ENCODE measurements at regions not wholly inside any gene's neighbourhood (a gene's known extent, or its start where the extent isn't known, plus 50 kb on each side); places are given as distances from the start of the nearest gene placed in this dataset.
A peak's percentile ranks its signal among the peaks of the same experiment; 100 is the strongest.

DNA sequence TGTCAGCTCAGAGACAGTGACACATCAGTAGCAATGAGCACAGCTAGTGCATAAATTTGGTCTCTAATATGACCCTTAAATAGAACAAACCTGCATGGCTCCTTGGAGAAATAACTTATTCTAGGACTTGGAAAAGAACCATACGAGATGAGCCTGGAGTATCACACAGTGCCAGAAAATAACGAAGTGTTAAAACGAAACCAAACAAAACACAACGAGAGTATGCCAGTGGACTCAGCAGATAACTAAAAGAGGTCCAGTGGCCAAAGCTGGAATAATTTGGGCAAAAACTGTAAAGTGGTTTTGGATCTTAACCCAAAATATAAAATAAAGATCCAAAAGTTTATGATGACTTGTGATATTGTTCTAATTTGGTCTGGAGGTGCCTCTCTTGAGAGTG is 1599.0 kb upstream of the LRRTM1 start:
- no CpG with 5 or more reads among the region's 4 CpGs for WGBS (ENCODE audit: insufficient coverage)

DNA sequence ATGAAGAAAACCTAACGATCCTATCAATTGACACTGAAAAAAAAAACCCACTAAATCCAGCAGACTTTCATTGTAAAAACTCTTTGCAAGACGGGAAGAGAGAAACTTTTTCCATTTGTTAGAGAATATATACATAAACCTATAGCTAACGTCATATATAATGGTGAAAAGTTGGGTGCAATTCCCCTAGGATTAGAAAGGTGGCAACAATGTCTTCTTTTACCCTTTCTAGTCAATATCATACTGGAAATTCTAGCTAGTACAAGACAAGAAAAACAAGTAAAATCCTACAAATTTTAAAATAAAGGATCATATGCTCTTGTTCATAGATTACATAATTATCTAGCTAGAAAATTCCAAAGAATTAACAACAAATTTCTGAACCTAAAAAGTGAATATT is 1596.5 kb upstream of the LRRTM1 start:
- H3K9me3 ChIP-seq (ENCODE audit: control insufficient read depth, insufficient read depth, low read length): no peaks in the 10 kb centered on the region
- H3K4me1 ChIP-seq (ENCODE audit: control insufficient read depth, insufficient read depth, low read length): no peaks in the 10 kb centered on the region
- no peaks in the 10 kb centered on the region for H3K27me3 ChIP-seq (ENCODE audit: control insufficient read depth, insufficient read depth, low read length)
- H3K27ac ChIP-seq (ENCODE audit: low read depth, low read length): no peak overlapping the region
- no peak for DNase-seq (ENCODE audit: low read depth in 4 of 6, low spot score in 6 of 6)
- H3K36me3 ChIP-seq (ENCODE audit: control insufficient read depth, insufficient read depth, low read length): no peaks in the 10 kb centered on the region
- H3K4me3 ChIP-seq (ENCODE audit: low read depth, low read length): no peak overlapping the region
- no CpG with 5 or more reads among the region's 3 CpGs for WGBS (ENCODE audit: insufficient coverage)

More for the DNA sequence above, 1599.0 kb upstream of the LRRTM1 start:
- Histone ChIP-seq H3K4me3 (ENCODE audit: low read depth, low read length) (no peak overlapping the region), H3K27ac (ENCODE audit: low read depth, low read length) (no peak overlapping the region), H3K36me3 (ENCODE audit: control insufficient read depth, insufficient read depth, low read length) (no peaks in the 10 kb centered on the region), H3K27me3 (ENCODE audit: control insufficient read depth, insufficient read depth, low read length) (no peaks in the 10 kb centered on the region), H3K9me3 (ENCODE audit: control insufficient read depth, insufficient read depth, low read length) (no peaks in the 10 kb centered on the region), H3K4me1 (ENCODE audit: control insufficient read depth, insufficient read depth, low read length) (no peaks in the 10 kb centered on the region)
- DNase-seq (ENCODE audit: low read depth in 4 of 6, low spot score in 6 of 6): no peak

DNA sequence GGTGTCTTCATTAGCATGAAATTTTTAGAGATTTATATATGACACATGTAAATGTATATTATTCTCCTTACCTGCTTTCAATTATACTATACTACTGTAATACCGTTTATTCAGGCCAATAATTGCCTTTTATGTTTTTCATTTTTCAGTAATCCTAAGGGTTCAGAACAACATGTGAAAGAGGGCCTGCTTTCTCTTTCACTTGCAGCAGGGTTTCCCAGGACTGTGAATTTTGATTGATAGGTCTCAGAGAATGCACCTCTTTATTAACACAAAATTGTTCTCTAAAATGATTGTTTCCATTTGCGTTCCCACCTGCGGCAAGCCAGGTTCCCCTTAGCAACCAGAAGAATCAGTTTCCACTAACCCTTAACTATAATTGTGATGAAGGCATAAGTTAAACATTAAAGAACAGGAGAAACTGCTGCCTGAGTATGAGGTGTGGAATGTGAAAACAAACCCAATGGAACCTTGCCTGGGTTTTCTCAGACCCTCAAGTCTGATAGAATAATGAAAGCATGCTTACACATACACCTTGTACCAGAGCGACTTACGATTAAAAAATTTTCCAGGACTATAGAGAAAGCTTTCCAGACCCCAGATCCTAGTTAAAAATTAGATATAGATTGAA is 1591.2 kb upstream of the LRRTM1 start:
- no peak for DNase-seq (ENCODE audit: low read depth in 4 of 6, low spot score in 6 of 6)
- no peak overlapping the region for H3K4me3 ChIP-seq (ENCODE audit: low read depth, low read length)
- H3K27ac ChIP-seq (ENCODE audit: low read depth, low read length): no peak overlapping the region
- H3K9me3 ChIP-seq (ENCODE audit: control insufficient read depth, insufficient read depth, low read length): no peaks in the 10 kb centered on the region
- no peaks in the 10 kb centered on the region for H3K36me3 ChIP-seq (ENCODE audit: control insufficient read depth, insufficient read depth, low read length)
- no peaks in the 10 kb centered on the region for H3K4me1 ChIP-seq (ENCODE audit: control insufficient read depth, insufficient read depth, low read length)
- H3K27me3 ChIP-seq (ENCODE audit: control insufficient read depth, insufficient read depth, low read length): no peaks in the 10 kb centered on the region
- no CpG with 5 or more reads among the region's 5 CpGs for WGBS (ENCODE audit: insufficient coverage)

DNA sequence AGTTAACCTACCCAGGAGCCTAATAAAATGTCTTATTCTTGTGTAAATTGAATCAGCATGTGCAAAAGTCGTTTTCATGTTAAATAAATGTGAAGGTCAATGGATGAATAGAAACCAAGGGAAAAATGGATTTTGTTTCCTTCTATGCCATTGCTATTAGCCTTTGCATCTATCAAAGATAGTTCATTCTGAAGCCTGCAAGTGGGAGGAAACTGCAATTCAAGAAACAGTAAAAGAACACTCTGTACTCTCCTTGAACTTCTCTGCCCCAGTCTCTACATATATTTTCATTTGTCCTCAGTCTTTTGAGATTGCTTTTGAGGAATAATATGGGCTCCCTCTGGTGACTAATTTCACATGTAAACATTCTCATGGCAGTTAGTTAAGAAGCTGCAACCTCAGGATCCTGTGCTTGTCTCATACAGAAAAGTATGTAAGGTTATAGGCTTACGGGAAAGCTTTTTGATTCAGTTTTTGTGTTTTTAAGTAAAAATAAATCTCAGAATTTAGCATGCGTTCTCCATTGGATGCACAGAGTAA is 1590.0 kb upstream of the LRRTM1 start:
- no CpG with 5 or more reads among the region's 3 CpGs for WGBS (ENCODE audit: insufficient coverage)
- peak in 2 of 6 donors; percentile 31 to 63 for DNase-seq (ENCODE audit: low read depth in 4 of 6, low spot score in 6 of 6)

DNA sequence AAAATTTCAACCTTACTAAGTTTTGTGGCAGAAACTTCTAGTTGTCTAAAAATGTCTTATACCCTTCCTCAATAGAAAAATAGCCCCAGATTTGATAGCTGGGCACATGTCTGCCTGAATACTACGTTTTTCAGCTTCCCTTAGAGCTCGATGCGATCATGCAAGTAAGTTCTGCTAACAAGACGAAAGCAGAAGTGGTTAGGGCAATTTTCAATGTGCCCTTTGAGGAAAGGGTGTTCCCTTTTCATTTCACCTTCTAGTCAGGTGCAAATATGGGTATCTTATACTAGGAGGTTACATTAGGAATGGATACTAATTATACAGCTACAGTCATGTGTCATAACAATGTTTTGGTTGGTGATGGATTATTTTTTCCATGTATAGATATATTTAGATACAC is 1572.1 kb upstream of the LRRTM1 start:
- Histone ChIP-seq H3K4me1 (ENCODE audit: control insufficient read depth, insufficient read depth, low read length) (no peaks in the 10 kb centered on the region), H3K4me3 (ENCODE audit: low read depth, low read length) (no peak overlapping the region), H3K27ac (ENCODE audit: low read depth, low read length) (no peak overlapping the region), H3K9me3 (ENCODE audit: control insufficient read depth, insufficient read depth, low read length) (no peaks in the 10 kb centered on the region), H3K36me3 (ENCODE audit: control insufficient read depth, insufficient read depth, low read length) (no peaks in the 10 kb centered on the region), H3K27me3 (ENCODE audit: control insufficient read depth, insufficient read depth, low read length) (no peaks in the 10 kb centered on the region)
- DNase-seq (ENCODE audit: low read depth in 4 of 6, low spot score in 6 of 6): no peak
- no CpG with 5 or more reads among the region's 4 CpGs for WGBS (ENCODE audit: insufficient coverage)

More for the DNA sequence above, 1590.0 kb upstream of the LRRTM1 start:
- Histone ChIP-seq H3K9me3 (ENCODE audit: control insufficient read depth, insufficient read depth, low read length) (no peaks in the 10 kb centered on the region), H3K4me3 (ENCODE audit: low read depth, low read length) (no peak overlapping the region), H3K27ac (ENCODE audit: low read depth, low read length) (no peak overlapping the region), H3K4me1 (ENCODE audit: control insufficient read depth, insufficient read depth, low read length) (no peaks in the 10 kb centered on the region), H3K36me3 (ENCODE audit: control insufficient read depth, insufficient read depth, low read length) (no peaks in the 10 kb centered on the region), H3K27me3 (ENCODE audit: control insufficient read depth, insufficient read depth, low read length) (no peaks in the 10 kb centered on the region)

DNA sequence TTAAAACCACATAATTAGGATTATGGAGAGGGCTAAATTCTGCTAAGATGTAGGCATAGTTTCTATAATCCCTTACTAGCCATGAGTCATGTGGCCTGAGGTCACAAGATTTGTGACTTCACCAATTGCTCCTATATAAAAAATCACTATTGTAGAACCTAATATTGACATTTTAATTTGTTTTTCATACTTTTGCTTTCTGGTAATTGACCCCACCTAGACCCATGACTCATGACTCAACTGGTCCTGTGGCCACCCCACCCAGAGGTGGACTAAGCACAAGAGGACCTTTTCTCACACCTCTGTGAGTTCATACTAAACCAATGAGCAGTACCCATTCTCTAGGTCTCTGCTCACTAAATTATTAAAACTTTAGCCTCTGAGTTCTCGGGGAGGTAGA is 1567.5 kb upstream of the LRRTM1 start:
- no peak overlapping the region for H3K4me3 ChIP-seq (ENCODE audit: low read depth, low read length)
- no peak overlapping the region for H3K27ac ChIP-seq (ENCODE audit: low read depth, low read length)
- WGBS (ENCODE audit: insufficient coverage): no CpG with 5 or more reads among the region's 1 CpG
- no peak for DNase-seq (ENCODE audit: low read depth in 4 of 6, low spot score in 6 of 6)
- H3K9me3 ChIP-seq (ENCODE audit: control insufficient read depth, insufficient read depth, low read length): no peaks in the 10 kb centered on the region
- no peaks in the 10 kb centered on the region for H3K27me3 ChIP-seq (ENCODE audit: control insufficient read depth, insufficient read depth, low read length)
- no peaks in the 10 kb centered on the region for H3K4me1 ChIP-seq (ENCODE audit: control insufficient read depth, insufficient read depth, low read length)
- no peaks in the 10 kb centered on the region for H3K36me3 ChIP-seq (ENCODE audit: control insufficient read depth, insufficient read depth, low read length)

DNA sequence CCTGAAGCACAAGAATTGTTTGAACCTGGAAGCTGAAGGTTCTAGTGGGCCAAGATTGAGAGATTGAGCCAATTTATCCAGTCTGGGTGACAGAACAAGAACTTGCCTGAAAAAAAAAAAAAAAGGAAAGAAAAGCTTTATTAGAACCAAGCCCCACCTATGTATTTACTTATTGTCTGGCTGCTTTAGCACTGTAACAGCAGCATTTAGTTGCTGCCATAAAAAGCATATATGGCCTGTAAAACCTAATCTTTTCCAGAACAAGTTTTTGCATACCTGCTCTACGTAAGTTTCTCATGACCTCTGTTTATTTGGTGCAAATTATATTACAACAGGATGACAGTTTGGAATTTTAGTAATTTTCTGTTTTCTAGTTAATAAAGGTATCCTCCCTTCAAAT is 1565.6 kb upstream of the LRRTM1 start:
- no peaks in the 10 kb centered on the region for H3K9me3 ChIP-seq (ENCODE audit: control insufficient read depth, insufficient read depth, low read length)
- no peaks in the 10 kb centered on the region for H3K27me3 ChIP-seq (ENCODE audit: control insufficient read depth, insufficient read depth, low read length)
- WGBS (ENCODE audit: insufficient coverage): no CpG with 5 or more reads among the region's 1 CpG
- H3K4me3 ChIP-seq (ENCODE audit: low read depth, low read length): no peak overlapping the region
- DNase-seq (ENCODE audit: low read depth in 4 of 6, low spot score in 6 of 6): no peak
- H3K4me1 ChIP-seq (ENCODE audit: control insufficient read depth, insufficient read depth, low read length): no peaks in the 10 kb centered on the region
- no peaks in the 10 kb centered on the region for H3K36me3 ChIP-seq (ENCODE audit: control insufficient read depth, insufficient read depth, low read length)
- no peak overlapping the region for H3K27ac ChIP-seq (ENCODE audit: low read depth, low read length)

DNA sequence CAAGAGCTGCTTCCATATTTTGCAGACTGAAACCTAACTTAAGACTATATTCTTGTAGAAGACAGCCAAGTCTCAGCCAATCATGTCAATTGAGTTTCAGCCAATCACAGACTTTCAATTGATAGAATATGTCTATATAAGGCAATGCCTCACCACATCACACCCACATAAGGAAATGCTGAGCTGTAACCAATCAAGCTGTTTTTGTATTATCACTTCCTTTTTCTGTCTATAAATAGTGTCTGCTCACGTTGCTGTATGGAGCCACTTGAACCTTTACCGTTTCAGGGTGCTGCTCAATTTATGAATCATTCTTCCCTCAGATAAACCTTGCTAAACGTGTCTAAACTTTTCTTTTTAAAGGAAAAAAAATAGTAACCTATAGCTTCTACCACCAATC is 1554.4 kb upstream of the LRRTM1 start:
- H3K9me3 ChIP-seq (ENCODE audit: control insufficient read depth, insufficient read depth, low read length): no peaks in the 10 kb centered on the region
- H3K36me3 ChIP-seq (ENCODE audit: control insufficient read depth, insufficient read depth, low read length): no peaks in the 10 kb centered on the region
- H3K27ac ChIP-seq (ENCODE audit: low read depth, low read length): no peak overlapping the region
- no peaks in the 10 kb centered on the region for H3K27me3 ChIP-seq (ENCODE audit: control insufficient read depth, insufficient read depth, low read length)
- WGBS (ENCODE audit: insufficient coverage): no CpG with 5 or more reads among the region's 3 CpGs
- H3K4me1 ChIP-seq (ENCODE audit: control insufficient read depth, insufficient read depth, low read length): no peaks in the 10 kb centered on the region
- no peak overlapping the region for H3K4me3 ChIP-seq (ENCODE audit: low read depth, low read length)
- no peak for DNase-seq (ENCODE audit: low read depth in 4 of 6, low spot score in 6 of 6)

DNA sequence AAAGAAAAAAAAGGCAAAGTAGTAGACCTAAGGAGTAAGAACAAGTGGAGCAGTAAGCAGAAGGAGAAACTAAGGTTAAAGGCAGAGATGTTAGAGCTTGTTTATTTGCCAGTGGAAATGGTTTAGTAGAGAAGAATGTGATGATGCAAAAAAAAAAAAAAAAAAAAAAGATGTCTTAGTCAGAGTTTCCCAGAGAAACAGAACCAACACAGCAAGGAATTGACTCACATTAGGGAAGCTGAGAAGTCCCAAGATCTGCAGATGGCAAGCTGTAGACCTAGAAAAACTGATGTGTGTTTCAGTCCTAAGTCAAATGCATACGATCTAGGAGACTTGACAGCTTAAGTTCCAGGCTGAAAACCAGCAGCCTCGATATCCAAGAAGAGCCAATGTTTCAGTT is 1548.8 kb upstream of the LRRTM1 start:
- Histone ChIP-seq H3K27me3 (ENCODE audit: control insufficient read depth, insufficient read depth, low read length) (no peaks in the 10 kb centered on the region), H3K4me1 (ENCODE audit: control insufficient read depth, insufficient read depth, low read length) (no peaks in the 10 kb centered on the region), H3K27ac (ENCODE audit: low read depth, low read length) (no peak overlapping the region), H3K9me3 (ENCODE audit: control insufficient read depth, insufficient read depth, low read length) (no peaks in the 10 kb centered on the region), H3K4me3 (ENCODE audit: low read depth, low read length) (no peak overlapping the region), H3K36me3 (ENCODE audit: control insufficient read depth, insufficient read depth, low read length) (no peaks in the 10 kb centered on the region)
- 96% methylated on average over 2 of the region's 2 CpGs for WGBS (ENCODE audit: insufficient coverage)
- DNase-seq (ENCODE audit: low read depth in 4 of 6, low spot score in 6 of 6): no peak

DNA sequence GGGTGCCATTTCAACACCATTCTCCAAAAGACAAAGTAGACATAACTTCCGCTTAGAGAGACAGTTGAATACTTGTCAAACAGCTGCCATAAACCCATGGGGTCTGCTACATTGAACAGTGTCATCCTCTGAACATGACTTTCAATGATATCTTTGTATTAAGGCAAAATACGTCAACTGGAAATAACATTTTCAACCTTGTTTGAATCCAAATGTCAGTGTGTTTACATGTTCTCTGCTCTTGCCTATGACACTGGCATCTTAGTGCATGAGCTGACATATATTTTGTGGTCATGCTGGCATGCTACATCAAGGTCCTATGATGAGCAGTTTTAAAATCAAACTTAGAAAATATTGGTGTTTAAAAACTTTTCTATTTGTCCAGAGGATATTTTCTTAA is 1548.1 kb upstream of the LRRTM1 start:
- no peaks in the 10 kb centered on the region for H3K27me3 ChIP-seq (ENCODE audit: control insufficient read depth, insufficient read depth, low read length)
- DNase-seq (ENCODE audit: low read depth in 4 of 6, low spot score in 6 of 6): no peak
- no peaks in the 10 kb centered on the region for H3K4me1 ChIP-seq (ENCODE audit: control insufficient read depth, insufficient read depth, low read length)
- no peaks in the 10 kb centered on the region for H3K36me3 ChIP-seq (ENCODE audit: control insufficient read depth, insufficient read depth, low read length)
- no peak overlapping the region for H3K27ac ChIP-seq (ENCODE audit: low read depth, low read length)
- no peaks in the 10 kb centered on the region for H3K9me3 ChIP-seq (ENCODE audit: control insufficient read depth, insufficient read depth, low read length)
- no peak overlapping the region for H3K4me3 ChIP-seq (ENCODE audit: low read depth, low read length)
- 88% methylated on average over 1 of the region's 2 CpGs for WGBS (ENCODE audit: insufficient coverage)
